IMR-90 (cell line): ENCODE measurements at regions not wholly inside any gene's neighbourhood (a gene's known extent, or its start where the extent isn't known, plus 50 kb on each side); places are given as distances from the start of the nearest gene placed in this dataset.

ENCODE experiments used
- ATAC-seq: fragments of 200-7000 bp; cut with Tn5 transposase; 2 replicates; pipeline ENCODE4 v1.9.1; 2020; ENCODE audit warnings: low read depth, mild to moderate bottlenecking, moderate library complexity
- BruUV-seq: library from RNA; stranded (reverse); fragments of 400-500 nt; replicated peaks from 2 replicates; lab custom pipeline; 2021; lab: Mats Ljungman, UMichigan
- CTCF ChIA-PET: fragments of 300-600 bp; formaldehyde crosslinking; extraction: SDS; loops from one replicate; lab custom pipeline; 2021; ENCODE audit warnings: antibody characterized with exemption; lab: Yijun Ruan, JAX
- POLR2A ChIA-PET: fragments of 300-600 bp; sonication (Branson Sonifier 250); formaldehyde crosslinking; loops from one replicate; lab custom pipeline; 2022; ENCODE audit warnings: antibody characterized with exemption; ENCODE audit not compliant: unreplicated experiment; lab: Charles Lee
- DNase-seq: peaks from one replicate; pipeline ENCODE4 v3.0.0; 2013
- H2AFZ ChIP-seq: replicated peaks from 2 replicates; pipeline ENCODE3; 2013; ENCODE audit warnings: low read length, mild to moderate bottlenecking; ENCODE audit not compliant: poor library complexity
- H2AK5ac ChIP-seq: 2 replicates; pipeline ENCODE4 v1.6.1; 2013; ENCODE audit warnings: low read depth, low read length, inconsistent platforms
- H2AK9ac ChIP-seq: replicated peaks from 2 replicates; pipeline ENCODE3; 2013; ENCODE audit warnings: mild to moderate bottlenecking, low read depth, low read length, moderate library complexity; ENCODE audit not compliant: poor library complexity
- H2BK120ac ChIP-seq: 2 replicates; pipeline ENCODE4 v1.6.1; 2013; ENCODE audit warnings: low read depth, low read length, inconsistent platforms
- H2BK15ac ChIP-seq: 3 replicates; pipeline ENCODE4 v1.6.1; 2013; ENCODE audit warnings: low read depth, low read length, inconsistent platforms
- H2BK20ac ChIP-seq: 2 replicates; pipeline ENCODE4 v1.6.1; 2013; ENCODE audit warnings: low read depth, mild to moderate bottlenecking, inconsistent platforms, low read length, moderate library complexity
- H2BK5ac ChIP-seq: 2 replicates; pipeline ENCODE4 v1.6.1; 2013; ENCODE audit warnings: mild to moderate bottlenecking, low read depth, low read length, inconsistent platforms; ENCODE audit not compliant: poor library complexity, severe bottlenecking
- H3K14ac ChIP-seq: replicated peaks from 2 replicates; pipeline ENCODE4 v1.6.1; 2013; ENCODE audit warnings: low read depth, low read length, inconsistent platforms
- H3K18ac ChIP-seq: 2 replicates; pipeline ENCODE4 v1.6.1; 2013; ENCODE audit warnings: low read depth, low read length, control low read depth
- H3K23ac ChIP-seq: 2 replicates; pipeline ENCODE4 v1.6.1; 2013; ENCODE audit warnings: low read depth, low read length, inconsistent platforms
- H3K27ac ChIP-seq: 2 replicates; pipeline ENCODE4 v1.5.1; 2013; ENCODE audit warnings: mild to moderate bottlenecking, control low read depth, low read length; ENCODE audit not compliant: insufficient read depth
- H3K27me3 ChIP-seq: 2 replicates; pipeline ENCODE4 v1.6.1; 2013; ENCODE audit warnings: low read length; ENCODE audit not compliant: control insufficient read depth, insufficient read depth
- H3K36me3 ChIP-seq: 2 replicates; pipeline ENCODE4 v1.6.1; 2013; ENCODE audit warnings: low read length, mixed read lengths; ENCODE audit not compliant: control insufficient read depth, insufficient read depth
- H3K4ac ChIP-seq: 2 replicates; pipeline ENCODE4 v1.6.1; 2013; ENCODE audit warnings: low read depth, low read length, inconsistent platforms
- H3K4me1 ChIP-seq: 2 replicates; pipeline ENCODE4 v1.6.1; 2013; ENCODE audit warnings: low read length, mixed read lengths; ENCODE audit not compliant: control insufficient read depth, insufficient read depth
- H3K4me2 ChIP-seq: 2 replicates; pipeline ENCODE4 v1.6.1; 2013; ENCODE audit warnings: low read depth, mild to moderate bottlenecking, control low read depth, low read length, moderate library complexity
- H3K4me3 ChIP-seq: 2 replicates; pipeline ENCODE4 v1.5.1; 2013; ENCODE audit warnings: low read depth, mild to moderate bottlenecking, control low read depth, low read length, moderate library complexity; ENCODE audit not compliant: insufficient read depth
- H3K56ac ChIP-seq: 2 replicates; pipeline ENCODE4 v1.6.1; 2013; ENCODE audit warnings: low read length, inconsistent platforms; ENCODE audit not compliant: insufficient read depth; ENCODE audit errors: extremely low read depth
- H3K79me1 ChIP-seq, 2 experiments: 2 replicates each; pipeline ENCODE4 v1.6.1; 2013; ENCODE audit warnings: low read length in 2 of 2, inconsistent platforms in 1 of 2, low read depth in 1 of 2
- H3K9ac ChIP-seq: 2 replicates; pipeline ENCODE4 v1.6.1; 2013; ENCODE audit warnings: low read depth, low read length, control low read depth
- H3K9me1 ChIP-seq: 2 replicates; pipeline ENCODE4 v1.6.1; 2013; ENCODE audit warnings: low read length, inconsistent platforms; ENCODE audit not compliant: insufficient read depth
- H3K9me3 ChIP-seq: 2 replicates; pipeline ENCODE4 v1.6.1; 2013; ENCODE audit warnings: low read length; ENCODE audit not compliant: control insufficient read depth, insufficient read depth
- H4K20me1 ChIP-seq: 2 replicates; pipeline ENCODE4 v1.6.1; 2013; ENCODE audit warnings: low read length, inconsistent platforms; ENCODE audit not compliant: insufficient read depth
- H4K5ac ChIP-seq: 2 replicates; pipeline ENCODE4 v1.6.1; 2013; ENCODE audit warnings: mild to moderate bottlenecking, low read depth, low read length, control low read depth
- H4K8ac ChIP-seq, 2 experiments: 2 replicates each; pipeline ENCODE4 v1.6.1; 2013; ENCODE audit warnings: low read depth in 2 of 2, low read length in 2 of 2, control low read depth in 1 of 2, inconsistent platforms in 1 of 2
- H4K91ac ChIP-seq: 2 replicates; pipeline ENCODE4 v1.6.1; 2013; ENCODE audit warnings: low read depth, low read length, inconsistent platforms; ENCODE audit not compliant: insufficient read depth
- CHD1 ChIP-seq: IDR thresholded peaks from 2 replicates; pipeline ENCODE4 v1.6.1; 2012; ENCODE audit warnings: low read depth, low read length, improper control_type of control experiment
- FOS ChIP-seq: fragments of 150-350 bp; IDR thresholded peaks from 2 replicates; pipeline ENCODE4 v1.6.1; 2016; ENCODE audit warnings: low read depth, low read length
- RAD21 ChIP-seq: IDR thresholded peaks from 2 replicates; pipeline ENCODE4 v1.6.1; 2012; ENCODE audit warnings: low read length, improper control_type of control experiment
- RFX5 ChIP-seq: IDR thresholded peaks from 2 replicates; pipeline ENCODE4 v1.8.0; 2012; ENCODE audit warnings: low read depth, mild to moderate bottlenecking, low read length, moderate library complexity
- SMC3 ChIP-seq: fragments of 150-350 bp; IDR thresholded peaks from 2 replicates; pipeline ENCODE4 v1.6.1; 2016; ENCODE audit warnings: low read depth, mild to moderate bottlenecking, antibody characterized with exemption, low read length, moderate library complexity
- WGBS, 2 experiments: methylation state at CpG; one replicate each; pipeline versions ENCODE4 v1.1.5 to v1.1.7; 2013; ENCODE audit warnings: missing lambda C conversion rate in 2 of 2; ENCODE audit not compliant: insufficient read length in 1 of 2; ENCODE audit errors: extremely low coverage in 2 of 2; 5-methylcytosine and 5-hydroxymethylcytosine counted together
- dilution Hi-C: fragments of 300-500 bp; cut with HindIII; formaldehyde crosslinking; loops from one replicate; pipeline ENCODE4 v1.14.3; 2018; ENCODE audit warnings: low sequenced_read_pairs; ENCODE audit not compliant: unreplicated experiment
- in situ Hi-C: fragments of 300-500 bp; cut with MboI; formaldehyde crosslinking; loops from 3 replicates; pipeline ENCODE4 v1.14.3; 2019; ENCODE audit warnings: low sequenced_read_pairs, inconsistent platforms, mixed read lengths
- intact Hi-C: fragments of 100-400 bp; cut with micrococcal nuclease; formaldehyde crosslinking; loops from 2 replicates; pipeline ENCODE4 v1.10.0; 2022
- TF ChIP-seq, protein P1 (sequence below): fragments of 150-350 bp; IDR thresholded peaks from 2 replicates; pipeline ENCODE4 v1.6.1; 2017; ENCODE audit warnings: mild to moderate bottlenecking, antibody characterized with exemption, low read length, low read depth

DNA sequence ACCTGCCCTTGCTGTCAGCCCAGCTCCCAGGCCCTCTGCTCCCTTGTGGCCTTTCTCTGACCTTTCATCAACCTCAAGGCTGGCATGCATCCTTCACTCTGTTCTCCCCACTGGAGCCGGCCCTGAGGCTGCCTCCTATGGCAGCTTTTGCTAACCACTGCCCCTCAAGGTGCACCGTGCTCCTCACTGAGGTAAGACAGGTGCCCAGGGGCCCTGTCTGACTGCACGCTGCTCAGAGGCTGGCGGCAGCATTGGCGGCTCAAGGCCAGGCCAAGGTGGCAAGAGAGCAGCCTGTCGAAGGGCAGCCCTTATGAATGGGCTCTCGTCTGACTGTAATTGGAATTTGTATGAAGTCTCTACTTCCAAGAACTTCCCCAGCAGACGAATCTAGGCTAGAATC, 172.6 kb downstream of the ZNF248 start:
- in situ Hi-C loops (no loop called here), intact Hi-C loops (no loop called here), dilution Hi-C loops (no loop called here)
- Histone ChIP-seq H3K4ac (no peak overlapping the region), H3K79me1 (no peaks in the 10 kb centered on the region), H3K9me1 (no peaks in the 10 kb centered on the region), H2BK5ac (no peak overlapping the region), H2BK120ac (no peak overlapping the region), H2AK5ac (no peak overlapping the region), H3K18ac (no peak overlapping the region), H2BK15ac (no peak overlapping the region), H3K4me2 (no peak overlapping the region), H3K9ac (no peak overlapping the region), H3K36me3 (no peaks in the 10 kb centered on the region), H4K91ac (no peak overlapping the region), H4K20me1 (no peaks in the 10 kb centered on the region), H3K23ac (no peak overlapping the region), H2AK9ac (no peak overlapping the region), H2BK20ac (no peak overlapping the region), H2AFZ (no peak overlapping the region), H3K27ac (no peak overlapping the region), H3K27me3 (no peaks in the 10 kb centered on the region), H3K4me1 (no peaks in the 10 kb centered on the region), H3K9me3 (peaks cover 55% of the 10 kb centered on the region), H4K8ac (no peak overlapping the region), H3K56ac (no peak overlapping the region), H4K5ac (no peak overlapping the region), H3K4me3 (no peak overlapping the region), H3K14ac (no peak overlapping the region)
- ChIA-PET CTCF (no interaction called here), POLR2A (no interaction called here)
- DNase-seq (no peak), ATAC-seq (no peak)
- 0% methylated on average over 1 of the region's 8 CpGs; no CpG with 5 or more reads in 1 of the 2 experiments for WGBS, 2 experiments
- TF ChIP-seq RFX5 (no peak), FOS (no peak), RAD21 (no peak), CHD1 (no peak), SMC3 (no peak)
- TF ChIP-seq, protein P1, sequence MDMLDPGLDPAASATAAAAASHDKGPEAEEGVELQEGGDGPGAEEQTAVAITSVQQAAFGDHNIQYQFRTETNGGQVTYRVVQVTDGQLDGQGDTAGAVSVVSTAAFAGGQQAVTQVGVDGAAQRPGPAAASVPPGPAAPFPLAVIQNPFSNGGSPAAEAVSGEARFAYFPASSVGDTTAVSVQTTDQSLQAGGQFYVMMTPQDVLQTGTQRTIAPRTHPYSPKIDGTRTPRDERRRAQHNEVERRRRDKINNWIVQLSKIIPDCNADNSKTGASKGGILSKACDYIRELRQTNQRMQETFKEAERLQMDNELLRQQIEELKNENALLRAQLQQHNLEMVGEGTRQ = no peak
- BruUV-seq = no TSS peak
